ENCODE measurements at regions not wholly inside any gene's neighbourhood (a gene's known extent, or its start where the extent isn't known, plus 50 kb on each side); places are given as distances from the start of the nearest gene placed in this dataset.

DNA sequence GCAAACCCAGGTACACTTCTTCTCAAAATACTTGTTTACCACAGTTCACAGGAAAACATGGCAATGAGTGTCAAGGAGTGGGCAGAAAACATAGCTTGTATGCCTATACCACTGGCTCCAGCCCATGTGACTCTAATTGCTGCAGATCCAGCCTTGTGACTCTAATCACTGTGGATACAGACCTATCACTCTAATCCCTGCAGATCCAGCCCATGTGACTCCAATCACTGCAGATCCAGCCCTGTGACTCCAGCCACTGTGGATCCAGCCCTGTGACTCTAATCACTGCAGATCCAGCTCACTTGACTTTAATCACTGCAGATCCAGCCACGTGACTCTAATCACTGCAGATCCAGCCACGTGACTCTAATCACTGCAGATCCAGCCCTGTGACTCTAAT lies 366.3 kb upstream of the IRX4 start:
- no peak for FAIRE-seq
- Histone ChIP-seq H3K27ac (no peak overlapping the region), H3K27me3 (no peaks in the 10 kb centered on the region), H3K36me3 (no peaks in the 10 kb centered on the region), H3K4me3 (no peak overlapping the region), H3K4me1 (no peaks in the 10 kb centered on the region), H3K9me3 (no peaks in the 10 kb centered on the region)
- intact Hi-C loops (cut with DNase I): no loop called here
- WGBS, 2 donors: 37 to 43% methylated on average over 2 of the region's 2 CpGs
- ATAC-seq: no peak
- TF ChIP-seq, protein P1, sequence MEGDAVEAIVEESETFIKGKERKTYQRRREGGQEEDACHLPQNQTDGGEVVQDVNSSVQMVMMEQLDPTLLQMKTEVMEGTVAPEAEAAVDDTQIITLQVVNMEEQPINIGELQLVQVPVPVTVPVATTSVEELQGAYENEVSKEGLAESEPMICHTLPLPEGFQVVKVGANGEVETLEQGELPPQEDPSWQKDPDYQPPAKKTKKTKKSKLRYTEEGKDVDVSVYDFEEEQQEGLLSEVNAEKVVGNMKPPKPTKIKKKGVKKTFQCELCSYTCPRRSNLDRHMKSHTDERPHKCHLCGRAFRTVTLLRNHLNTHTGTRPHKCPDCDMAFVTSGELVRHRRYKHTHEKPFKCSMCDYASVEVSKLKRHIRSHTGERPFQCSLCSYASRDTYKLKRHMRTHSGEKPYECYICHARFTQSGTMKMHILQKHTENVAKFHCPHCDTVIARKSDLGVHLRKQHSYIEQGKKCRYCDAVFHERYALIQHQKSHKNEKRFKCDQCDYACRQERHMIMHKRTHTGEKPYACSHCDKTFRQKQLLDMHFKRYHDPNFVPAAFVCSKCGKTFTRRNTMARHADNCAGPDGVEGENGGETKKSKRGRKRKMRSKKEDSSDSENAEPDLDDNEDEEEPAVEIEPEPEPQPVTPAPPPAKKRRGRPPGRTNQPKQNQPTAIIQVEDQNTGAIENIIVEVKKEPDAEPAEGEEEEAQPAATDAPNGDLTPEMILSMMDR (IDR thresholded peaks at IDR 0.05): no peak
- DNase-seq: no peak

DNA sequence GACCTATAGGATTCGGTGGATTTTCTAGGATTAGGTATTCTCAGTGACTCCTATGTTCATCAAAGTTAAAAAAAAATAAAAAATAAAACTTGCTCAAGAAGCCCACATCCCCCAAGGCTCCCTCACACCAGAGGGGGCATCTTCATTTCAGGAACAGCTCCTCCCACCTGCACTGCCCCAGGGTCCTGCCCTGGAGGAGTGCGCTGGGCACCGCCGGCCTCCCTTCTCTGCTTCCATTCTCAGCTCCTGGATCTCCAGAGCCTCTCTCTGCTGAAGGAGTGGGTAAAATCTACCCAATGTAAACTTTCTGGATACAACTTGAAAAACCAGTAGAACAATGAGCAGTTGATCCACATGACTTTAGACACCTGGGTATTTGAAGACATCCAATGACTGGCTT lies 359.8 kb upstream of the IRX4 start:
- TF ChIP-seq, protein P1 (IDR thresholded peaks at IDR 0.05): no peak
- no peaks in the 10 kb centered on the region for H3K4me1 ChIP-seq
- no peak overlapping the region for H3K27ac ChIP-seq
- DNase-seq (no peak), FAIRE-seq (no peak), ATAC-seq (no peak)
- WGBS, 2 donors: 82 to 85% methylated on average over 4 of the region's 4 CpGs
- H3K27me3 ChIP-seq: no peaks in the 10 kb centered on the region
- H3K36me3 ChIP-seq: no peaks in the 10 kb centered on the region
- intact Hi-C loops (cut with DNase I): no loop called here
- H3K9me3 ChIP-seq: no peaks in the 10 kb centered on the region
- no peak overlapping the region for H3K4me3 ChIP-seq

DNA sequence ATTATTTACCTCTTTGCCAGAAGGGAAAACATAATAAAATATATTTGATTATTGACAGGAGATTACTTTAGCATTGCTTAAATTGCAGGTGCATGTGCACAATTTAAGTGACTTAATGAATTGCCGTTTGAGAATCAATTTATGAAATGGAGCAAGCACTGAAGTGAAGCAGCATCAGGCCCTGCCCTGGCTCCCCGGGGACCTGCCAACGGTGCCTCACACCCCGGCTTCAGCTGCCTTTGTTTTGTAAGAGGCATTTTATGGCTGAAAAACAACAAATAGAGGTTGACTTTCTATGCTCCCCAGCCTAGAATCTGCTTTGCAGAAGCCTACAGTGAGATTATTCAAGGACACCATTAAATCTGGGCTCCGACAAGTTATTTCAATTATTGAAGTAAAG lies 359.1 kb upstream of the IRX4 start:
- H3K4me3 ChIP-seq: no peak overlapping the region
- no peak overlapping the region for H3K27ac ChIP-seq
- H3K9me3 ChIP-seq: no peaks in the 10 kb centered on the region
- WGBS, 2 donors: 55 to 57% methylated on average over 5 of the region's 5 CpGs
- intact Hi-C loops (cut with DNase I): no loop called here
- TF ChIP-seq, protein P1 (IDR thresholded peaks at IDR 0.05): no peak
- ATAC-seq: no peak
- FAIRE-seq: no peak
- no peak for DNase-seq
- no peaks in the 10 kb centered on the region for H3K27me3 ChIP-seq
- H3K4me1 ChIP-seq: no peaks in the 10 kb centered on the region
- H3K36me3 ChIP-seq: no peaks in the 10 kb centered on the region

DNA sequence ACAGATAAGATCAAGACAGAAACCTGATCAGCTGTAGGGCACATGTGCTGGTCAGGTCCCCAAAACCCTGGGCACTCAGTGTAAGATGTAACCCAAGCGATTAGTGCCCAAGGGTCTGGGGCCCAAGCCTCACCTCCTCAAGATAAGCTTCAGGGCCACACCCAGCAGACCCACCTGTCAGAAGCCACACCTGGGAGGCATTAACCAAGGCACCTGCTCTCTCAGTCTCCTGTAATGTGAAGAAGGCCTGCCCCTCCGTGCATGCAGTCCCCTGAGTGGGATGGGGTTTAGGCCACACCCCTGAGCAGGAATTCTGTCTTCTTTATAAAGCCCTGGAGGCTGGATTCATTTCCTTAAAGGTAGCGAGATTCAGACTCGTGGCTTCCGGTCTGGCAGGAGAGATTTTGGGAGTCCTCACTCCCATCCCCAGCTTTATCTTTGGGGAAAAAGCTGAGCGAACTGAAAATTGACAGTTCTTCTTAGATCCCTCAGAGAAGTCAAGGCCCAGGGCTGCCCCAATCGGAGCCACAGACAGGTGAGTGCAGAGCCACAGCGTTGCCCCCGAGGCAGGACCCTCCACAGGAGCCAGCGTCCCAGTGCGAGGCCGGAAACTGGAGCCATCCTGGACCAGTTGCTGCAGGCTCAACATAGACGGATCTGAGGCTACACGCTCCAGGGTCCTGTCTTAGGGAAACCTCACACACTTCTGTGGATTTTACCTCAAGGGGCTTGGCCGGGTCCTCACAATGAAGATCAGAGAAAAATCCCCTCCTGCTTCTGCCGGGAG lies 357.6 kb upstream of the IRX4 start:
- no peaks in the 10 kb centered on the region for H3K36me3 ChIP-seq
- H3K9me3 ChIP-seq: no peaks in the 10 kb centered on the region
- ATAC-seq (no peak), FAIRE-seq (no peak), DNase-seq (no peak)
- no peaks in the 10 kb centered on the region for H3K4me1 ChIP-seq
- H3K27ac ChIP-seq: no peak overlapping the region
- TF ChIP-seq, protein P1 (IDR thresholded peaks at IDR 0.05): no peak
- H3K4me3 ChIP-seq: no peak overlapping the region
- 72 to 78% methylated on average over 16 of the region's 16 CpGs for WGBS, 2 donors
- intact Hi-C loops (cut with DNase I): no loop called here
- no peaks in the 10 kb centered on the region for H3K27me3 ChIP-seq

DNA sequence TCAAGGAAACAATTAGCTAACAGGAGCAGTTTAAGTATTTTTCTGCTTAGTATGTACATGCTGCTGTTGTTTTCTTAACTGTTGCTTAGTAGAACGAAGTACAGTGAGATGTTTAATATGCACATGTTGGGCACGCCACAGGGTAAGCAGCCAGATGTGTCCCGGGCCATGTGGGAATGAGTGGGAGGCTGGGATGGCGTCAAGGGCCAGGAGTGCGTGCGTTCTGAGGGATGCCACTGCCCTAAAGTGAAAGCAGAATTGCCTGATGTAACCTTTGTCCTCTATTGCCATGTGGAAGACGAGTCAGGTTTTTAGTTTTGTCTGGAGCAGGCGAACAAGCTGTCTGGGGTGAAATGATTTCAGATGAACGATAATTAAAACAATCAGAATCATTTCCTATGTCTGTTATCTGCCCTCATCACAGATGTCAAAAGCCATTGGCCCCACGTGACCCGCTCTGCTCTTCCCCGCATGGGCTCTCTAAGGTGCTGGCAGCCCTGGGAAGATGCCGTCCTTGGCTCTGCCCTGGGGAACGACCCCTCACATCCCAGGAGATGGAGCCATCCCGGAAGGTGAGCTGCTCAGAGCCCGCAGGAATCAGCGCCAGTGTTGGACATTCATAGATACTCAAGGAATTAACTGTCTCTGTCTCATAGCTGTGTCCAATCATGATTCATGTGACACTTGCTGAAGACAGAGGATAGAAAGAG lies 356.6 kb upstream of the IRX4 start:
- ATAC-seq (no peak), DNase-seq (no peak), FAIRE-seq (no peak)
- Histone ChIP-seq H3K27ac (no peak overlapping the region), H3K9me3 (no peaks in the 10 kb centered on the region), H3K36me3 (no peaks in the 10 kb centered on the region), H3K4me3 (no peak overlapping the region), H3K4me1 (no peaks in the 10 kb centered on the region), H3K27me3 (no peaks in the 10 kb centered on the region)
- 59 to 71% methylated on average over 17 of the region's 17 CpGs for WGBS, 2 donors
- TF ChIP-seq, protein P1 (IDR thresholded peaks at IDR 0.05): no peak
- intact Hi-C loops (cut with DNase I): no loop called here
